B cell (primary cell): ENCODE measurements at regions not wholly inside any gene's neighbourhood (a gene's known extent, or its start where the extent isn't known, plus 50 kb on each side); places are given as distances from the start of the nearest gene placed in this dataset.

Source experiments
- EZH2 ChIP-seq: IDR thresholded peaks from 2 replicates; pipeline ENCODE4 v1.6.1; 2012; ENCODE audit warnings: borderline replicate concordance, low read depth, mild to moderate bottlenecking, moderate library complexity, low read length; ENCODE audit not compliant: insufficient read depth, poor library complexity, severe bottlenecking
- TF ChIP-seq, protein P1 (sequence below): fragments of 200-600 bp; IDR thresholded peaks from one replicate; pipeline ENCODE4 v1.8.0; 2022; ENCODE audit warnings: antibody characterized with exemption, mild to moderate bottlenecking

DNA sequence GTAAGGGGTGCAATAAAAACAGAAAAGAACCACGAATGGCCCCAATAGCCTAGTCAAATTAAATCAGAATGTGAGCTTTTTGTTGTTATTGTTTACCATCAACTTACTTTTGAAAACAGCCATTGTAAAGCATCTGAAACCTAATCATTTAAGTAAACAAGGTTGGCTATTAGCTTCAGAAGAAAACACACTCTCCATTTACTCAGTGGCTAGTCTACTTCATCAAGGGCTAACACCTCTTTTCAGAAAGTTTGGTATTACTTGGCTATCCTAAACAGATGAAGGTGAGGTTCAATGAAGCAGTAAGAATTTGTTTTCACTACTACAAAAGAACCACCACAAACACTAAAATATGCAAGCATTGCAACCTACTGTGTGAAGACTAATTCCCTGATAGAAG lies 398.0 kb downstream of the CDH2 start:
- TF ChIP-seq, protein P1, sequence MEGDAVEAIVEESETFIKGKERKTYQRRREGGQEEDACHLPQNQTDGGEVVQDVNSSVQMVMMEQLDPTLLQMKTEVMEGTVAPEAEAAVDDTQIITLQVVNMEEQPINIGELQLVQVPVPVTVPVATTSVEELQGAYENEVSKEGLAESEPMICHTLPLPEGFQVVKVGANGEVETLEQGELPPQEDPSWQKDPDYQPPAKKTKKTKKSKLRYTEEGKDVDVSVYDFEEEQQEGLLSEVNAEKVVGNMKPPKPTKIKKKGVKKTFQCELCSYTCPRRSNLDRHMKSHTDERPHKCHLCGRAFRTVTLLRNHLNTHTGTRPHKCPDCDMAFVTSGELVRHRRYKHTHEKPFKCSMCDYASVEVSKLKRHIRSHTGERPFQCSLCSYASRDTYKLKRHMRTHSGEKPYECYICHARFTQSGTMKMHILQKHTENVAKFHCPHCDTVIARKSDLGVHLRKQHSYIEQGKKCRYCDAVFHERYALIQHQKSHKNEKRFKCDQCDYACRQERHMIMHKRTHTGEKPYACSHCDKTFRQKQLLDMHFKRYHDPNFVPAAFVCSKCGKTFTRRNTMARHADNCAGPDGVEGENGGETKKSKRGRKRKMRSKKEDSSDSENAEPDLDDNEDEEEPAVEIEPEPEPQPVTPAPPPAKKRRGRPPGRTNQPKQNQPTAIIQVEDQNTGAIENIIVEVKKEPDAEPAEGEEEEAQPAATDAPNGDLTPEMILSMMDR = no peak
- TF ChIP-seq EZH2 = no peak
